ENCODE measurements at regions not wholly inside any gene's neighbourhood (a gene's known extent, or its start where the extent isn't known, plus 50 kb on each side); places are given as distances from the start of the nearest gene placed in this dataset.

GRCh38 chr3:148331081-148331846 lies 366.4 kb upstream of the AGTR1 start:
- no peak for ATAC-seq
- intact Hi-C loops (cut with DNase I, micrococcal nuclease): no loop called here

GRCh38 chr3:148332509-148332908 lies 365.2 kb upstream of the AGTR1 start:
- intact Hi-C loops (cut with DNase I, micrococcal nuclease): no loop called here
- DNase-seq (no peak), ATAC-seq (no peak)

More at GRCh38 chr3:148331081-148331846, 366.4 kb upstream of the AGTR1 start:
- DNase-seq: no peak

GRCh38 chr3:148333091-148333490 lies 364.6 kb upstream of the AGTR1 start:
- DNase-seq: no peak
- intact Hi-C loops (cut with DNase I, micrococcal nuclease): no loop called here
- peak; percentile 56 for ATAC-seq

- ATAC-seq: no peak
- intact Hi-C loops (cut with DNase I, micrococcal nuclease): no loop called here
Measured at GRCh38 chr3:148335612-148336011, 362.1 kb upstream of the AGTR1 start.

GRCh38 chr3:148343416-148343815 lies 354.3 kb upstream of the AGTR1 start:
- no peak for ATAC-seq
- DNase-seq: no peak
- intact Hi-C loops (cut with DNase I, micrococcal nuclease): no loop called here

More at GRCh38 chr3:148335612-148336011, 362.1 kb upstream of the AGTR1 start:
- no peak for DNase-seq

GRCh38 chr3:148344521-148344920 lies 353.2 kb upstream of the AGTR1 start:
- DNase-seq: no peak
- intact Hi-C loops (cut with DNase I, micrococcal nuclease): no loop called here
- ATAC-seq: no peak

- ATAC-seq: no peak
- intact Hi-C loops (cut with DNase I, micrococcal nuclease): no loop called here
- DNase-seq: no peak
Measured at GRCh38 chr3:148360051-148360450, 337.7 kb upstream of the AGTR1 start.

- DNase-seq (no peak), ATAC-seq (no peak)
- intact Hi-C loops (cut with DNase I, micrococcal nuclease): no loop called here
Measured at GRCh38 chr3:148366743-148367410, 330.8 kb upstream of the AGTR1 start.

GRCh38 chr3:148367756-148368155 lies 329.9 kb upstream of the AGTR1 start:
- ATAC-seq: no peak
- DNase-seq: no peak
- intact Hi-C loops (cut with DNase I, micrococcal nuclease): no loop called here

- no peak for ATAC-seq
- intact Hi-C loops (cut with DNase I, micrococcal nuclease): no loop called here
Measured at GRCh38 chr3:148369381-148369780, 328.3 kb upstream of the AGTR1 start.

GRCh38 chr3:148372206-148372875 lies 325.4 kb upstream of the AGTR1 start:
- ATAC-seq (no peak), DNase-seq (no peak)
- intact Hi-C loops (cut with DNase I, micrococcal nuclease): no loop called here

More at GRCh38 chr3:148369381-148369780, 328.3 kb upstream of the AGTR1 start:
- no peak for DNase-seq

- DNase-seq (no peak), ATAC-seq (no peak)
- intact Hi-C loops (cut with DNase I, micrococcal nuclease): no loop called here
Measured at GRCh38 chr3:148373961-148374360, 323.7 kb upstream of the AGTR1 start.

GRCh38 chr3:148379763-148380382 lies 317.8 kb upstream of the AGTR1 start:
- intact Hi-C loops (cut with DNase I, micrococcal nuclease): loop anchor here in 1 of 2 donors (5.0 kb wide), 1 partner anchor 562 kb away; no protein-coding TSS in a partner anchor
- ATAC-seq: peak; percentile 88

GRCh38 chr3:148381051-148381450 lies 316.7 kb upstream of the AGTR1 start:
- no peak for ATAC-seq
- intact Hi-C loops (cut with DNase I, micrococcal nuclease): loop anchor here in 1 of 2 donors (5.0 kb wide), 1 partner anchor 561 kb away; no protein-coding TSS in a partner anchor

More at GRCh38 chr3:148379763-148380382, 317.8 kb upstream of the AGTR1 start:
- no peak for DNase-seq

GRCh38 chr3:148389916-148390315 lies 307.8 kb upstream of the AGTR1 start:
- ATAC-seq (no peak), DNase-seq (no peak)
- intact Hi-C loops (cut with DNase I, micrococcal nuclease): no loop called here

More at GRCh38 chr3:148381051-148381450, 316.7 kb upstream of the AGTR1 start:
- DNase-seq: no peak

- DNase-seq (no peak), ATAC-seq (no peak)
- intact Hi-C loops (cut with DNase I, micrococcal nuclease): no loop called here
Measured at GRCh38 chr3:148395821-148396220, 301.9 kb upstream of the AGTR1 start.

- DNase-seq (no peak), ATAC-seq (no peak)
- intact Hi-C loops (cut with DNase I, micrococcal nuclease): no loop called here
Measured at GRCh38 chr3:148400754-148401153, 296.9 kb upstream of the AGTR1 start.

GRCh38 chr3:148408667-148409066 lies 289.0 kb upstream of the AGTR1 start:
- ATAC-seq: no peak
- intact Hi-C loops (cut with DNase I, micrococcal nuclease): no loop called here

GRCh38 chr3:148420242-148420641 lies 277.5 kb upstream of the AGTR1 start:
- DNase-seq: no peak
- intact Hi-C loops (cut with DNase I, micrococcal nuclease): no loop called here
- ATAC-seq: no peak

More at GRCh38 chr3:148408667-148409066, 289.0 kb upstream of the AGTR1 start:
- DNase-seq: no peak

Data from left colon (tissue), 2 donors.